Medulla oblongata (tissue), 1 donor: ENCODE measurements at regions not wholly inside any gene's neighbourhood (a gene's known extent, or its start where the extent isn't known, plus 50 kb on each side); places are given as distances from the start of the nearest gene placed in this dataset.

Experiments
- DNase-seq: peaks from one replicate; pipeline ENCODE4 v3.0.0-alpha.2; 2015; ENCODE audit errors: extremely low spot score

GRCh38 chr3:115325539-115325938 is 178.5 kb upstream of the ZBTB20 start:
- DNase-seq = no peak

- no peak for DNase-seq
Measured at GRCh38 chr3:115330430-115330829, 183.3 kb upstream of the ZBTB20 start.

GRCh38 chr3:115332998-115333397 is 185.9 kb upstream of the ZBTB20 start:
- DNase-seq = no peak

- DNase-seq = no peak
Measured at GRCh38 chr3:115336836-115337235, 189.7 kb upstream of the ZBTB20 start.

- DNase-seq = no peak
Measured at GRCh38 chr3:115340586-115340985, 193.5 kb upstream of the ZBTB20 start.

GRCh38 chr3:115341208-115341607 is 194.1 kb upstream of the ZBTB20 start:
- no peak for DNase-seq

GRCh38 chr3:115347737-115348136 is 200.6 kb upstream of the ZBTB20 start:
- DNase-seq = no peak

GRCh38 chr3:115348412-115348811 is 201.3 kb upstream of the ZBTB20 start:
- no peak for DNase-seq

- DNase-seq = no peak
Measured at GRCh38 chr3:115348951-115349745, 202.1 kb upstream of the ZBTB20 start.

- DNase-seq = no peak
Measured at GRCh38 chr3:115350606-115351005, 203.5 kb upstream of the ZBTB20 start.

- DNase-seq = no peak
Measured at GRCh38 chr3:115351193-115351592, 204.1 kb upstream of the ZBTB20 start.

- no peak for DNase-seq
Measured at GRCh38 chr3:115354010-115354409, 206.9 kb upstream of the ZBTB20 start.

GRCh38 chr3:115357456-115357855 is 210.4 kb upstream of the ZBTB20 start:
- no peak for DNase-seq

GRCh38 chr3:115359536-115359935 is 212.4 kb upstream of the ZBTB20 start:
- no peak for DNase-seq

GRCh38 chr3:115361806-115362205 is 214.7 kb upstream of the ZBTB20 start:
- no peak for DNase-seq

GRCh38 chr3:115363071-115363470 is 216.0 kb upstream of the ZBTB20 start:
- DNase-seq = no peak

GRCh38 chr3:115369021-115369420 is 221.9 kb upstream of the ZBTB20 start:
- DNase-seq = no peak

GRCh38 chr3:115375362-115375761 is 228.3 kb upstream of the ZBTB20 start:
- DNase-seq = no peak

- DNase-seq = no peak
Measured at GRCh38 chr3:115380883-115381572, 233.9 kb upstream of the ZBTB20 start.

GRCh38 chr3:115381573-115381912 is 234.5 kb upstream of the ZBTB20 start:
- no peak for DNase-seq

- DNase-seq = no peak
Measured at GRCh38 chr3:115381931-115382330, 234.8 kb upstream of the ZBTB20 start.

GRCh38 chr3:115384381-115384780 is 237.3 kb upstream of the ZBTB20 start:
- DNase-seq = no peak
